ENCODE measurements at regions not wholly inside any gene's neighbourhood (a gene's known extent, or its start where the extent isn't known, plus 50 kb on each side); places are given as distances from the start of the nearest gene placed in this dataset.
A peak's percentile ranks its signal among the peaks of the same experiment; 100 is the strongest.

- no peak for TF ChIP-seq CTCF (IDR thresholded peaks at IDR 0.05)
- H3K4me1 Mint-ChIP-seq (ENCODE audit: low read depth), result no peaks in the 10 kb centered on the region
- H3K27ac Mint-ChIP-seq, result no peak overlapping the region
- no peak for DNase-seq
- no peak overlapping the region for H3K4me3 Mint-ChIP-seq
- H3K9me3 Mint-ChIP-seq, result no peaks in the 10 kb centered on the region; the same call in 1 of the 2 replicates
- H3K27me3 Mint-ChIP-seq (ENCODE audit: insufficient read depth), result peaks cover 6% of the 10 kb centered on the region
- no peaks in the 10 kb centered on the region for H3K36me3 Mint-ChIP-seq (ENCODE audit: low read depth)
Observed at GRCh38 chr4:130574215-130574614, 1478.3 kb downstream of the C4orf33 start.

- no peaks in the 10 kb centered on the region for H3K36me3 Mint-ChIP-seq (ENCODE audit: low read depth)
- no peaks in the 10 kb centered on the region for H3K4me1 Mint-ChIP-seq (ENCODE audit: low read depth)
- DNase-seq, result no peak
- H3K27me3 Mint-ChIP-seq (ENCODE audit: insufficient read depth), result peaks cover 6% of the 10 kb centered on the region
- H3K27ac Mint-ChIP-seq, result no peak overlapping the region
- no peak overlapping the region for H3K4me3 Mint-ChIP-seq
- no peaks in the 10 kb centered on the region; the same call in 1 of the 2 replicates for H3K9me3 Mint-ChIP-seq
- TF ChIP-seq CTCF (IDR thresholded peaks at IDR 0.05), result no peak
Observed at GRCh38 chr4:130576218-130576617, 1480.3 kb downstream of the C4orf33 start.

GRCh38 chr4:130591091-130591490 is 1495.1 kb downstream of the C4orf33 start:
- Mint-ChIP-seq H3K27ac (no peak overlapping the region), H3K4me3 (no peak overlapping the region), H3K36me3 (ENCODE audit: low read depth) (no peaks in the 10 kb centered on the region), H3K4me1 (ENCODE audit: low read depth) (no peaks in the 10 kb centered on the region), H3K9me3 (no peaks in the 10 kb centered on the region; the same call in 1 of the 2 replicates), H3K27me3 (ENCODE audit: insufficient read depth) (peaks cover 2% of the 10 kb centered on the region; the same call in 1 of the 2 replicates)
- no peak for TF ChIP-seq CTCF (IDR thresholded peaks at IDR 0.05)
- no peak for DNase-seq

GRCh38 chr4:130600706-130601105 is 1504.8 kb downstream of the C4orf33 start:
- peak; percentile 25 for DNase-seq
- Mint-ChIP-seq H3K4me3 (no peak overlapping the region), H3K27me3 (ENCODE audit: insufficient read depth) (no peaks in the 10 kb centered on the region; the same call in 1 of the 2 replicates), H3K9me3 (no peaks in the 10 kb centered on the region), H3K36me3 (ENCODE audit: low read depth) (no peaks in the 10 kb centered on the region), H3K27ac (peak overlapping the region; percentile 55), H3K4me1 (ENCODE audit: low read depth) (peaks cover 10% of the 10 kb centered on the region)
- no peak for TF ChIP-seq CTCF (IDR thresholded peaks at IDR 0.05)

DNA sequence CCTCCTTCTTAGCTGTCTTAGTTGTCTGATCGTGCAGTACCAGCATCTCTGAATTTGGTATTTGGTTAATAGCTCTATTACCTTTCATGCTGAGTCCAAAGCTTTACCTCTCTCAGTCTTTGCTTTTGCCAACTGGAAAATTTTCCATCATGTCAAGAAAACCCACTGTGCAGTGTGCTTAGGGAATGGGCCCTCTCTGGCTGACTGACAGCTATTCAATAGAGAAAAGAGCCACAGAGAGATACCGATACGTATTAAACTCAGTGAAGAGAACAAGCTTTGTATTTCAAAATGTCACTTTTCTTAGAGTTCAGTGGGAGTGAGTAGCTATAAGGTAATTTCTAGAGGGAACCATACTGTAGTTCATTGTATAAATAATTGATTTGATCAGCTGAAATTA is 1507.1 kb downstream of the C4orf33 start:
- Mint-ChIP-seq H3K27ac (no peak overlapping the region), H3K27me3 (ENCODE audit: insufficient read depth) (no peaks in the 10 kb centered on the region; the same call in 1 of the 2 replicates), H3K36me3 (ENCODE audit: low read depth) (no peaks in the 10 kb centered on the region), H3K4me3 (no peak overlapping the region), H3K9me3 (no peaks in the 10 kb centered on the region), H3K4me1 (ENCODE audit: low read depth) (peaks cover 10% of the 10 kb centered on the region)
- TF ChIP-seq CTCF (IDR thresholded peaks at IDR 0.05), result no peak
- no peak for DNase-seq

- Mint-ChIP-seq H3K36me3 (ENCODE audit: low read depth) (no peaks in the 10 kb centered on the region), H3K27ac (no peak overlapping the region), H3K4me1 (ENCODE audit: low read depth) (no peaks in the 10 kb centered on the region), H3K27me3 (ENCODE audit: insufficient read depth) (peaks cover 1% of the 10 kb centered on the region; the same call in 1 of the 2 replicates), H3K4me3 (no peak overlapping the region), H3K9me3 (no peaks in the 10 kb centered on the region; the same call in 1 of the 2 replicates)
- TF ChIP-seq CTCF (IDR thresholded peaks at IDR 0.05), result no peak
- DNase-seq, result no peak
Observed at GRCh38 chr4:130608121-130608520, 1512.2 kb downstream of the C4orf33 start.
